IPS-NIHi7 (cell line): ENCODE measurements at regions not wholly inside any gene's neighbourhood (a gene's known extent, or its start where the extent isn't known, plus 50 kb on each side); places are given as distances from the start of the nearest gene placed in this dataset.
A peak's percentile ranks its signal among the peaks of the same experiment; 100 is the strongest.

Experiments
- DNase-seq: peaks from one replicate; pipeline ENCODE4 v3.0.0; 2012; ENCODE audit warnings: mixed read lengths; ENCODE audit errors: extremely low spot score

- DNase-seq: no peak
These were observed 264.3 kb downstream of the PTEN start for GRCh38 chr10:88127766-88128165.

- DNase-seq: no peak
These were observed 265.6 kb downstream of the PTEN start for GRCh38 chr10:88129013-88129412.

- no peak for DNase-seq
These were observed 267.5 kb downstream of the PTEN start for GRCh38 chr10:88130912-88131311.

- no peak for DNase-seq
These were observed 268.2 kb downstream of the PTEN start for GRCh38 chr10:88131511-88132139.

- DNase-seq: no peak
These were observed 273.3 kb downstream of the PTEN start for GRCh38 chr10:88136712-88137111.

- no peak for DNase-seq
These were observed 275.0 kb downstream of the PTEN start for GRCh38 chr10:88138319-88138848.

- DNase-seq: no peak
These were observed 283.8 kb downstream of the PTEN start for GRCh38 chr10:88147000-88147798.

GRCh38 chr10:88149906-88150305, 286.5 kb downstream of the PTEN start:
- DNase-seq: no peak

- DNase-seq: no peak
These were observed 286.9 kb downstream of the PTEN start for GRCh38 chr10:88150339-88150738.

- DNase-seq: peak; percentile 22
These were observed 289.3 kb downstream of the PTEN start for GRCh38 chr10:88152728-88153133.

- DNase-seq: no peak
These were observed 291.3 kb downstream of the PTEN start for GRCh38 chr10:88154596-88155250.

- no peak for DNase-seq
These were observed 292.9 kb downstream of the PTEN start for GRCh38 chr10:88156341-88156740.

- DNase-seq: no peak
These were observed 294.6 kb downstream of the PTEN start for GRCh38 chr10:88157981-88158465.

- no peak for DNase-seq
These were observed 295.2 kb downstream of the PTEN start for GRCh38 chr10:88158526-88159122.

GRCh38 chr10:88159127-88159829, 295.9 kb downstream of the PTEN start:
- no peak for DNase-seq

- DNase-seq: no peak
These were observed 297.6 kb downstream of the PTEN start for GRCh38 chr10:88161070-88161469.

- no peak for DNase-seq
These were observed 298.3 kb downstream of the PTEN start for GRCh38 chr10:88161756-88162155.

GRCh38 chr10:88162852-88163251, 299.4 kb downstream of the PTEN start:
- DNase-seq: no peak

GRCh38 chr10:88163572-88163971, 300.1 kb downstream of the PTEN start:
- DNase-seq: no peak

GRCh38 chr10:88164471-88164870, 301.0 kb downstream of the PTEN start:
- DNase-seq: no peak

- no peak for DNase-seq
These were observed 302.4 kb downstream of the PTEN start for GRCh38 chr10:88165849-88166271.
